ENCODE measurements at regions not wholly inside any gene's neighbourhood (a gene's known extent, or its start where the extent isn't known, plus 50 kb on each side); places are given as distances from the start of the nearest gene placed in this dataset.

DNA sequence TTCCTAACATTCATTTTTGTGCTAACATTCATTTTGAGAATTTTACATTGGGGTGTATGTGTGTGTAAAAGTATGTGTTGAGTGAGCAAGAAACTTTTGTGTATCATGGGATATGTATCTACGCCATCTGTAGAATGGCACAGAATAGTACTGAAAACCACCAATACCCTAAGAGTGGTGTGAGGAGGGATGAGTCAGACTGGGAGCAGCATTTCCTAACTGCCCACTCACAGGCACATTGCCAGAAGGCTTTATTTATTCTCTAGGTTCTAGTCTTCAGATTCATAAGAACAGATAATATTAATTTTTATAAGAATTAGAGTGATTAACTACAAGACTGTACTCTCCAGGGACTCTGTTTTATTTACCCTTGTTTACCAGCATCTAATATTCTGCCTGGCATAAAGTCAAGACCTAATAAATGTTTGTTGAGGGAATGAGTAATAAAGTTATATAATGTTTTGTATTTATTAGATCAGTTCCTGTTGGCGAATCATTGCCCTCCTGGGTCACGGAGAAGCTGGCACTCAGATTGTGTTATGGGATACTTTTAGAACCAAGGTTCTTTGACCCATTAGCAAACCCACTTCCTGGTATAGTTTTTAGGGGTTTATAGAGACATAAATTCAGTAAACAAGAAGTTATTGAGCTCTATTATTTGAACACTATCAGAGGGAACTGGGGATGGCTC, 159.1 kb upstream of the PPP2R2B start:
- no peak for DNase-seq

DNA sequence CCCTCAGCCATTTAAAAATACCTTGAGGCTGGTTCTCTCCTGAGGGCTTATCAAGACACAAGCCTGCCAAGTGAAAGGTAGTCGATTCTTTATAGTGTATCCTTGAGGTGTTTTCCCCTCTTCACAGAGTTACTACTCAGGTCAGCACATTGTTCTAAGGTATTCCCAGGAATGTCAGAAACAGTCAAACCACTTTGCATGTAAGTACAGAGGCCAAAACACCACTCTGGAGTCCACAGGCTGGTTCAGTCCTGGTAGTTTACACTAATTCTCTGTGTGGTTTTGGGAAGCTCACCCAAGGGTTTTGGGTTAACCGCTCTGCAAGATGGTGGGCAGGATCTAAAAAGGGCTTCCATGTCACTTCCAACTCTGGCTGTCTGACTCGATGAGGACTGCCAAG, 162.3 kb upstream of the PPP2R2B start:
- no peak for DNase-seq

GRCh38 chr5:147044572-147045273, 166.2 kb upstream of the PPP2R2B start:
- no peak for DNase-seq

DNA sequence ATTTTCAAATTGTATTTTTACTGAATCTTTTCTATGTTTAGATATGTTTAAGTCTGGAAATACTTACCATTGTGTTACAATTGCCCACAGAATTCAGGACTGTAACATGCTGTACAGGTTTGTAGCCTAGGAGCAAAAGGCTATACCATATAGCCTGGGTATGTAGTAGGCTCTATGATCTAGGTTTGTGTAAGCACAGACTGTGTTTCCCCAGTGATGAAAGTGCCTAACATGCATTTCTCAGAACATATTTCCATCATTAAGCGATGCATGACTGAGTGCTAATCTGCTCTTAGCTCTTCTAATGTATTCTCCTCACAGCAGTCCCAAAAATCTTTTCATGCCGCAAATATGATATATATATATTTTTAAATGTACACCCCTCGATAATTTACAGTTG, 166.7 kb upstream of the PPP2R2B start:
- no peak for DNase-seq

- DNase-seq: no peak
Measured at GRCh38 chr5:147046281-147046680, 167.7 kb upstream of the PPP2R2B start.

DNA sequence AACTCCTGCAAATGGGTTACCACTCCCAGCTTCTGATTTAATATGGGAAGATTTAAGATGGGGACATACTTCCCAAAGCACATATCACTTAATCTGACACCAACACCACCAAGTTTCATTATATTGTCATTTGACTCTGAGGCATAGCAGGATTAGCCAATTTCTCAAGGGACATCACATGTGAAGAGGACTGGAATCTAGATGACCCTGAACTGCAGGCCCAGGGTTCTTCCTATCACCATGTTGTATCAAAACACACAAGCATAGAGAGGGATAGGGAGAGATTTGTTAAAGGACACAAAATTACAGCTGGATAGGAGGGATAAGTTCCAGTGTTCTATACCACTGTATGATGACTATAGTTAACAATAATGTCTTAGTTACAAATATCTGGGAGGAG, 168.3 kb upstream of the PPP2R2B start:
- DNase-seq: no peak

DNA sequence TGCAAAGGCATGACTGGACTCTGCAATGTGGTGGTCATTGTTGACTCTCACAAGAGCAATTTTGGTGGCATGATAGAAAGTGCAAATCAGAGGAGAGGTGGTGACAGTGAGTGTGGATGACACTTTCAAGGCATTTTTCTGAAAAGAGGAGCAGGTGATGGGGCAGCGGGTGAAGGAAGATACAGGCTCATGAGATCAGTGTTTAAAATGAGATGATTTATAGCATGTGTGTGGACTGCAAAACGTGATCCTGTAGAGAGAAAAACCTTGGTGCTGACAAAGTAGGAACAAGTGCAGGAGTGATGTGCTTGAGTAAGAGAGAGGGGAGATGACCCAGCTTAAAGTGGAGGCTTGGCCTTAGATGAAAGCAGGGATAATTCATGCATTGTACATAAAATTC, 171.2 kb upstream of the PPP2R2B start:
- DNase-seq: no peak

- DNase-seq: no peak
Measured at GRCh38 chr5:147050172-147050571, 171.6 kb upstream of the PPP2R2B start.

DNA sequence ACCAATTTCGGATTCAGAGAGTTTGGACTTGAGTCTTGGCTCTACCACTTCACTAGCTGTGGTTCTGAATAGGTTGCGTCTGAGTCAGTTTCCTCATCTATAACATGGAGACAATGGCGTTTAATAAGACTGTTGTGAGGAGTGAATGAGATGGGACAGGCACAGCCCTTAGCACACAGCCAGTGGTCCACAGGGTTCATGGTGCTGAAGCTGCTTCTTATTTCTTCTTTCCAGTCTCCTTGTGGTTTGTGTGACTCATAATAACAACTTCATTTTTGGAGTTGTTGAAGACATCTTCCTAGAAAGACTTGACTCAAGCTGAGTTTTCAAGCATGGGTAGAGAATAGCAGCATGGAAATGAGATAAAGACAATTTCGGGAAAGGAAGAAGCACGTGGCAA, 172.6 kb upstream of the PPP2R2B start:
- no peak for DNase-seq

GRCh38 chr5:147052519-147052918, 174.0 kb upstream of the PPP2R2B start:
- no peak for DNase-seq

GRCh38 chr5:147055089-147055826, 176.7 kb upstream of the PPP2R2B start:
- no peak for DNase-seq

DNA sequence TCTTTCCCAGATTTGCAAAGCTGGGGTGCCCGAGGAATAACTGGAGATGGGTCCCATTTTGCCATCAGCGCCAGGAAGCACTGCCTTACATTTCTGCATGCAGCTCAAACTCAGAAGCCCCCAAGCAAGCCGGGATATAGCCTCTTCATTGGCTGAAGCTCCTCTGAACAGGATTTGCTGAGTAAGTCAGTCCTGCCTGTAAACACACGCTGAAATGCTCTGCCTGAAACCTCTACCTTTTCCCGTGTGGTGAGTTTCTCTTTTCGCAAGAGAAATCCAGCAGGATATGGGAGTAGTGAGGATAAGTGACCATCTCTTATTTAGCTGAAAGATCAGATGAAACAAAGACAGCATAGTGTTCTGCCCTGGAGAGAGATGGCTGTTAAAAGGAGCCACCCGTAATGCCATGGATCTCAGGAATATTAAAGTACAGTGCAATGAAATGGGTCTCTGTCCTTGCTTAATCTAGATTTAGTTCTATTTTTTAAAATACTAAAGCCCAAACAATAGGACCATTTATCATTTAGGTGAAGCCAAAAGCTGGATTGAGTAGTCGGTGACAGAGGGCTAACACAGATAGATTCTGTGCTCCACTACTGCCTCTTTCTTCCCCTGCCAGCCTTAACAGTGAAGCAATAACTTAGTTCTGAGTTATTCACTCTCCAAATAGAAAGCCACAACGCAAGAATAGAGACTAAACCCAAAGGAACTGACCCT, 177.5 kb upstream of the PPP2R2B start:
- no peak for DNase-seq

DNA sequence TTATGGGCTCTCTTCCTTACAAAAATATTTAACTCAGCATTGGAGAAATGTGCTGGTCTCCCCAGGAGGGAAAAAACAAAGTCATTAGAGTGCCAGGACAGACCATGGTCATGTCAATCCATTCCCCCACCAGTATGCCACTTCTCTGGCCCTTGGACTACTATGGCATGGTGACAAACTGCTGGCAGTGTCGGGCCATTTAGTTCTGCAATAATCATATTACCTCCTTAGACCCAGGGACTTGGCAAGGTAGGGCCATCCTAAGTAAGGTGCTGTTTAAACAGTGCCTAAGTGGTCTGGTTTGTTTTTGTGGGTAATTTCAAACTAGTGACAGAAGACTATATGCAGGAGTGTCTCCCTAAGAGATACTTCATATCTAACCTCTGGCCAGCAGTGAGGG, 177.8 kb upstream of the STK32A start:
- no peak for DNase-seq

- no peak for DNase-seq
Measured at GRCh38 chr5:147061431-147061830, 173.4 kb upstream of the STK32A start.

DNA sequence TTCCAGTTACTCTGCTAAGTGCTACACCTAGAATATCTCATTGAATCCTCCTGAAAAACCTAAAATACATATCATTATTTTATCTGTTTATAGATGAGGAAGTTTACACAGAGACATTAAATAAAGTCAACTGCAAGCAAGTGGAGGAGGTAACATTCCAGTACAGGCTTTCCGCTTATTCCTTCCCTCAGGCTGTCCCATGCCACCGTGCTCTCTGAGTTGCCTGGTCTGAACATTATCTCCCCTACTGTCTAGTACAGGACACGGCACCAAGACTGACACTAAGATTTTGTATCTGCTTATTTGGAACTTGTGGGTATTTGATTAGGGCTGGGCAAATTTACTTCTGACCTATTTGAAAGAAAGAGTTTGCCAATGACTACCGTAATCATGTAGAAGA, 172.4 kb upstream of the STK32A start:
- DNase-seq: no peak

- no peak for DNase-seq
Measured at GRCh38 chr5:147063943-147064342, 170.9 kb upstream of the STK32A start.

DNA sequence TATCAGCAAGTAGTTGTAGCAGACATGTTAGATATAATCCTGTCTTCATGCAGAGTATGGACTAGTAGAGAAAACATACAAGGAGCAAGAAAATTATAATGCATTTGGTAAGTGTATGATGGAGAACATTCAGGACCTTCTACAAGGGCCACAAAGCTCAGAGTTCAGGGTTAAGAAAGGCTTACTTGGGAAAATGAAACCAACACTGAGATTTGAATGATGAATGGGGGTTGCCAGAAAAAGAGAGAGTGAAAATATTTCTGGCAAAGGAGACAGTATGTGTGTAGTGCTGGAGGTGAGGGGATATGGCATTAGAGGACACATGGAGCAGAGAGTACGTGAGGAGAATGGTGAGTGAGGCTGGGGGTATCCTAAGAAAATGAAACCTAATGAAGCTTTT, 169.8 kb upstream of the STK32A start:
- no peak for DNase-seq

- DNase-seq: no peak
Measured at GRCh38 chr5:147068998-147069397, 165.8 kb upstream of the STK32A start.

GRCh38 chr5:147072622-147073021, 162.2 kb upstream of the STK32A start:
- DNase-seq: no peak

DNA sequence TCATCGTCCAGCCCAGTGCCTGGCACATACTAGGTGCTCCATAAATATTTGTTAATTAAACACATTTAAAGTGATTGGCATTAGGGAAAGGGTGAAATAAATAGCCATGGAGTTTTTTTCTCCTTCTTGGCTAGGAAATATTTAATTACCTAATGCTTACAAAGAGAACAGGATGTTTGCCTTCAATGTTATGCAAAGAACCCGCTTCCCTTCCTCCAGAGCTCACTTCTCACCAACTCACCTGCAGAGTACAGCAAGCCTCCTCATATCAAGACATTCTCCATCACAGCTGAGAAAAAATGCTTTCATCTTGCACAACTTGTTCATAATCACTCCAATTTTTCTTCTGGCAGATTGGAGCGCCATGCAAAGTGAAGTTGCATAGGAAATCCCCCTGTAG, 161.7 kb upstream of the STK32A start:
- DNase-seq: no peak

DNA sequence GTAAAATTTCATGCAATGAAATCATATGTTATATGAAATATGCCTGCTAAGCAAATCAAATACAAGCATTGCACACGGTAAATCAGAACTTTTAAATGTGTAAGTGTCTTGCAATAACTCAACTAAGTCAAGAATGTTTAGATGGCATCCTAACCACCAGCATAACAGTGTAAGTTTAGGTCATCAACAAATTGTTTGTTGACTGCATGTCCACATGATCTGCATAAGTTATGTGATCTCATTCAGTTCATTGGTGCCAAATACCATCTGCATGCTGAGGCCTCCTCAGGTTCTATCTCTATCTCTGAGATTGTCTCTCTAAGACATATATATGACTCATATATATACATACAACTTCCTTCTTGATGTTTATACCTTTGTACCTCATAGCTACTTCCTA, 159.6 kb upstream of the STK32A start:
- DNase-seq: no peak

DNA sequence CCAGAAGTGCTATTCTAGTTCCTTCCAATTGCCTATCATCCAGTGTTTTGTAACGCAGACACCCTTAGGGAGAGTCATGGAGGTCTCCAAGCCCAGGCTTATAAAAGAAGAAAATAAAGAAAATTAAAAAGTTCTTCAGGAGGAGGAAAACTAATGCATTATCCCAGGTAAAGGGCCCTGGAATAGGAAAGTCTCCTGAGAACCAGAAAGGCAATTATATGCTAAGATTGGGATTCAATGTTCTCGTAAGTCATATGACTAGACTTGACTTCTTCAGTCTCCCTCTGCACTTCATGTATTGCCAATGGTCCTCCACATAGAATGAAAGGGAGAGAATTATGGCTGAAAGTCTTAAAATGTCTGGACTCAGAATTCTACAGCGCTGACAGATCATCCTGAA, 154.4 kb upstream of the STK32A start:
- no peak for DNase-seq

GRCh38 chr5:147081311-147081764, 153.5 kb upstream of the STK32A start:
- DNase-seq: no peak
